IMR-90 (cell line): ENCODE measurements at regions not wholly inside any gene's neighbourhood (a gene's known extent, or its start where the extent isn't known, plus 50 kb on each side); places are given as distances from the start of the nearest gene placed in this dataset.

ENCODE experiments used
- ATAC-seq: fragments of 200-7000 bp; cut with Tn5 transposase; 2 replicates; pipeline ENCODE4 v1.9.1; 2020; ENCODE audit warnings: low read depth, mild to moderate bottlenecking, moderate library complexity
- BruUV-seq: library from RNA; stranded (reverse); fragments of 400-500 nt; replicated peaks from 2 replicates; lab custom pipeline; 2021; lab: Mats Ljungman, UMichigan
- CTCF ChIA-PET: fragments of 300-600 bp; formaldehyde crosslinking; extraction: SDS; loops from one replicate; lab custom pipeline; 2021; ENCODE audit warnings: antibody characterized with exemption; lab: Yijun Ruan, JAX
- POLR2A ChIA-PET: fragments of 300-600 bp; sonication (Branson Sonifier 250); formaldehyde crosslinking; loops from one replicate; lab custom pipeline; 2022; ENCODE audit warnings: antibody characterized with exemption; ENCODE audit not compliant: unreplicated experiment; lab: Charles Lee
- DNase-seq: peaks from one replicate; pipeline ENCODE4 v3.0.0; 2013
- H2AFZ ChIP-seq: replicated peaks from 2 replicates; pipeline ENCODE3; 2013; ENCODE audit warnings: low read length, mild to moderate bottlenecking; ENCODE audit not compliant: poor library complexity
- H2AK5ac ChIP-seq: 2 replicates; pipeline ENCODE4 v1.6.1; 2013; ENCODE audit warnings: low read depth, low read length, inconsistent platforms
- H2AK9ac ChIP-seq: replicated peaks from 2 replicates; pipeline ENCODE3; 2013; ENCODE audit warnings: mild to moderate bottlenecking, low read depth, low read length, moderate library complexity; ENCODE audit not compliant: poor library complexity
- H2BK120ac ChIP-seq: 2 replicates; pipeline ENCODE4 v1.6.1; 2013; ENCODE audit warnings: low read depth, low read length, inconsistent platforms
- H2BK15ac ChIP-seq: 3 replicates; pipeline ENCODE4 v1.6.1; 2013; ENCODE audit warnings: low read depth, low read length, inconsistent platforms
- H2BK20ac ChIP-seq: 2 replicates; pipeline ENCODE4 v1.6.1; 2013; ENCODE audit warnings: low read depth, mild to moderate bottlenecking, inconsistent platforms, low read length, moderate library complexity
- H2BK5ac ChIP-seq: 2 replicates; pipeline ENCODE4 v1.6.1; 2013; ENCODE audit warnings: mild to moderate bottlenecking, low read depth, low read length, inconsistent platforms; ENCODE audit not compliant: poor library complexity, severe bottlenecking
- H3K14ac ChIP-seq: replicated peaks from 2 replicates; pipeline ENCODE4 v1.6.1; 2013; ENCODE audit warnings: low read depth, low read length, inconsistent platforms
- H3K18ac ChIP-seq: 2 replicates; pipeline ENCODE4 v1.6.1; 2013; ENCODE audit warnings: low read depth, low read length, control low read depth
- H3K23ac ChIP-seq: 2 replicates; pipeline ENCODE4 v1.6.1; 2013; ENCODE audit warnings: low read depth, low read length, inconsistent platforms
- H3K27ac ChIP-seq: 2 replicates; pipeline ENCODE4 v1.5.1; 2013; ENCODE audit warnings: mild to moderate bottlenecking, control low read depth, low read length; ENCODE audit not compliant: insufficient read depth
- H3K27me3 ChIP-seq: 2 replicates; pipeline ENCODE4 v1.6.1; 2013; ENCODE audit warnings: low read length; ENCODE audit not compliant: control insufficient read depth, insufficient read depth
- H3K36me3 ChIP-seq: 2 replicates; pipeline ENCODE4 v1.6.1; 2013; ENCODE audit warnings: low read length, mixed read lengths; ENCODE audit not compliant: control insufficient read depth, insufficient read depth
- H3K4ac ChIP-seq: 2 replicates; pipeline ENCODE4 v1.6.1; 2013; ENCODE audit warnings: low read depth, low read length, inconsistent platforms
- H3K4me1 ChIP-seq: 2 replicates; pipeline ENCODE4 v1.6.1; 2013; ENCODE audit warnings: low read length, mixed read lengths; ENCODE audit not compliant: control insufficient read depth, insufficient read depth
- H3K4me2 ChIP-seq: 2 replicates; pipeline ENCODE4 v1.6.1; 2013; ENCODE audit warnings: low read depth, mild to moderate bottlenecking, control low read depth, low read length, moderate library complexity
- H3K4me3 ChIP-seq: 2 replicates; pipeline ENCODE4 v1.5.1; 2013; ENCODE audit warnings: low read depth, mild to moderate bottlenecking, control low read depth, low read length, moderate library complexity; ENCODE audit not compliant: insufficient read depth
- H3K56ac ChIP-seq: 2 replicates; pipeline ENCODE4 v1.6.1; 2013; ENCODE audit warnings: low read length, inconsistent platforms; ENCODE audit not compliant: insufficient read depth; ENCODE audit errors: extremely low read depth
- H3K79me1 ChIP-seq, 2 experiments: 2 replicates each; pipeline ENCODE4 v1.6.1; 2013; ENCODE audit warnings: low read length in 2 of 2, inconsistent platforms in 1 of 2, low read depth in 1 of 2
- H3K9ac ChIP-seq: 2 replicates; pipeline ENCODE4 v1.6.1; 2013; ENCODE audit warnings: low read depth, low read length, control low read depth
- H3K9me1 ChIP-seq: 2 replicates; pipeline ENCODE4 v1.6.1; 2013; ENCODE audit warnings: low read length, inconsistent platforms; ENCODE audit not compliant: insufficient read depth
- H3K9me3 ChIP-seq: 2 replicates; pipeline ENCODE4 v1.6.1; 2013; ENCODE audit warnings: low read length; ENCODE audit not compliant: control insufficient read depth, insufficient read depth
- H4K20me1 ChIP-seq: 2 replicates; pipeline ENCODE4 v1.6.1; 2013; ENCODE audit warnings: low read length, inconsistent platforms; ENCODE audit not compliant: insufficient read depth
- H4K5ac ChIP-seq: 2 replicates; pipeline ENCODE4 v1.6.1; 2013; ENCODE audit warnings: mild to moderate bottlenecking, low read depth, low read length, control low read depth
- H4K8ac ChIP-seq, 2 experiments: 2 replicates each; pipeline ENCODE4 v1.6.1; 2013; ENCODE audit warnings: low read depth in 2 of 2, low read length in 2 of 2, control low read depth in 1 of 2, inconsistent platforms in 1 of 2
- H4K91ac ChIP-seq: 2 replicates; pipeline ENCODE4 v1.6.1; 2013; ENCODE audit warnings: low read depth, low read length, inconsistent platforms; ENCODE audit not compliant: insufficient read depth
- BHLHE40 ChIP-seq: fragments of 150-350 bp; IDR thresholded peaks from 2 replicates; pipeline ENCODE4 v1.6.1; 2016; ENCODE audit warnings: mild to moderate bottlenecking, low read depth, low read length
- CEBPB ChIP-seq: IDR thresholded peaks from 2 replicates; pipeline ENCODE4 v1.6.1; 2012; ENCODE audit warnings: low read depth, low read length, improper control_type of control experiment
- CHD1 ChIP-seq: IDR thresholded peaks from 2 replicates; pipeline ENCODE4 v1.6.1; 2012; ENCODE audit warnings: low read depth, low read length, improper control_type of control experiment
- CTCF ChIP-seq: conservative IDR thresholded peaks from 2 replicates; pipeline ENCODE4 v1.5.1; 2012; ENCODE audit warnings: mild to moderate bottlenecking, low read depth, low read length, improper control_type of control experiment
- FOS ChIP-seq: fragments of 150-350 bp; IDR thresholded peaks from 2 replicates; pipeline ENCODE4 v1.6.1; 2016; ENCODE audit warnings: low read depth, low read length
- MAFK ChIP-seq: IDR thresholded peaks from 2 replicates; pipeline ENCODE4 v1.6.1; 2012; ENCODE audit warnings: low read depth, low read length, improper control_type of control experiment
- MAZ ChIP-seq: IDR thresholded peaks from 2 replicates; pipeline ENCODE4 v1.6.1; 2012; ENCODE audit warnings: low read depth, mild to moderate bottlenecking, low read length, improper control_type of control experiment, moderate library complexity, borderline replicate concordance
- MXI1 ChIP-seq: IDR thresholded peaks from 2 replicates; pipeline ENCODE4 v1.6.1; 2012; ENCODE audit warnings: low read depth, mild to moderate bottlenecking, low read length, moderate library complexity, borderline replicate concordance
- NFE2L2 ChIP-seq: fragments of 150-350 bp; IDR thresholded peaks from 2 replicates; pipeline ENCODE4 v1.6.1; 2016; ENCODE audit warnings: low read depth, mild to moderate bottlenecking, low read length
- POLR2A ChIP-seq: IDR thresholded peaks from 2 replicates; pipeline ENCODE4 v1.6.1; 2012; ENCODE audit warnings: mild to moderate bottlenecking, low read depth, low read length
- RAD21 ChIP-seq: IDR thresholded peaks from 2 replicates; pipeline ENCODE4 v1.6.1; 2012; ENCODE audit warnings: low read length, improper control_type of control experiment
- RCOR1 ChIP-seq: IDR thresholded peaks from 2 replicates; pipeline ENCODE4 v1.6.1; 2012; ENCODE audit warnings: mild to moderate bottlenecking, low read length, improper control_type of control experiment; ENCODE audit not compliant: insufficient replicate concordance
- RFX5 ChIP-seq: IDR thresholded peaks from 2 replicates; pipeline ENCODE4 v1.8.0; 2012; ENCODE audit warnings: low read depth, mild to moderate bottlenecking, low read length, moderate library complexity
- SMC3 ChIP-seq: fragments of 150-350 bp; IDR thresholded peaks from 2 replicates; pipeline ENCODE4 v1.6.1; 2016; ENCODE audit warnings: low read depth, mild to moderate bottlenecking, antibody characterized with exemption, low read length, moderate library complexity
- WGBS, 2 experiments: methylation state at CpG; one replicate each; pipeline versions ENCODE4 v1.1.5 to v1.1.7; 2013; ENCODE audit warnings: missing lambda C conversion rate in 2 of 2; ENCODE audit not compliant: insufficient read length in 1 of 2; ENCODE audit errors: extremely low coverage in 2 of 2; 5-methylcytosine and 5-hydroxymethylcytosine counted together
- dilution Hi-C: fragments of 300-500 bp; cut with HindIII; formaldehyde crosslinking; loops from one replicate; pipeline ENCODE4 v1.14.3; 2018; ENCODE audit warnings: low sequenced_read_pairs; ENCODE audit not compliant: unreplicated experiment
- in situ Hi-C: fragments of 300-500 bp; cut with MboI; formaldehyde crosslinking; loops from 3 replicates; pipeline ENCODE4 v1.14.3; 2019; ENCODE audit warnings: low sequenced_read_pairs, inconsistent platforms, mixed read lengths
- intact Hi-C: fragments of 100-400 bp; cut with micrococcal nuclease; formaldehyde crosslinking; loops from 2 replicates; pipeline ENCODE4 v1.10.0; 2022
- TF ChIP-seq, protein P1 (sequence below): fragments of 150-350 bp; IDR thresholded peaks from 2 replicates; pipeline ENCODE4 v1.6.1; 2016; ENCODE audit warnings: low read depth, mild to moderate bottlenecking, low read length, moderate library complexity, borderline replicate concordance

GRCh38 chr11:42169191-42169590 is 709.7 kb upstream of the LRRC4C start:
- Histone ChIP-seq H2BK20ac (no peak overlapping the region), H3K9ac (no peak overlapping the region), H3K27ac (no peak overlapping the region), H3K18ac (no peak overlapping the region), H4K8ac (no peak overlapping the region), H2BK120ac (no peak overlapping the region), H3K56ac (no peak overlapping the region), H3K9me1 (no peaks in the 10 kb centered on the region), H3K9me3 (no peaks in the 10 kb centered on the region), H4K5ac (no peak overlapping the region), H2AFZ (no peak overlapping the region), H3K79me1 (no peaks in the 10 kb centered on the region), H2AK9ac (no peak overlapping the region), H4K20me1 (no peaks in the 10 kb centered on the region), H3K23ac (no peak overlapping the region), H2BK5ac (no peak overlapping the region), H3K36me3 (no peaks in the 10 kb centered on the region), H2AK5ac (no peak overlapping the region), H2BK15ac (no peak overlapping the region), H3K27me3 (no peaks in the 10 kb centered on the region), H3K14ac (no peak overlapping the region), H3K4me1 (no peaks in the 10 kb centered on the region), H3K4me3 (no peak overlapping the region), H4K91ac (no peak overlapping the region), H3K4ac (no peak overlapping the region), H3K4me2 (no peak overlapping the region)
- CTCF ChIA-PET = no interaction called here
- POLR2A ChIA-PET = no interaction called here
- dilution Hi-C loops = no loop called here
- ATAC-seq = no peak
- no peak for DNase-seq
- in situ Hi-C loops = no loop called here
- intact Hi-C loops = no loop called here
- no CpG with 5 or more reads among the region's 2 CpGs for WGBS, 2 experiments
- BruUV-seq = no TSS peak
- no peak for TF ChIP-seq NFE2L2
- TF ChIP-seq MAFK = no peak
- no peak for TF ChIP-seq MAZ
- no peak for TF ChIP-seq RFX5
- no peak for TF ChIP-seq CHD1
- no peak for TF ChIP-seq CTCF
- no peak for TF ChIP-seq MXI1
- no peak for TF ChIP-seq RAD21
- no peak for TF ChIP-seq FOS
- TF ChIP-seq POLR2A = no peak
- no peak for TF ChIP-seq BHLHE40
- TF ChIP-seq, protein P1, sequence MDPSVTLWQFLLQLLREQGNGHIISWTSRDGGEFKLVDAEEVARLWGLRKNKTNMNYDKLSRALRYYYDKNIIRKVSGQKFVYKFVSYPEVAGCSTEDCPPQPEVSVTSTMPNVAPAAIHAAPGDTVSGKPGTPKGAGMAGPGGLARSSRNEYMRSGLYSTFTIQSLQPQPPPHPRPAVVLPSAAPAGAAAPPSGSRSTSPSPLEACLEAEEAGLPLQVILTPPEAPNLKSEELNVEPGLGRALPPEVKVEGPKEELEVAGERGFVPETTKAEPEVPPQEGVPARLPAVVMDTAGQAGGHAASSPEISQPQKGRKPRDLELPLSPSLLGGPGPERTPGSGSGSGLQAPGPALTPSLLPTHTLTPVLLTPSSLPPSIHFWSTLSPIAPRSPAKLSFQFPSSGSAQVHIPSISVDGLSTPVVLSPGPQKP = no peak
- TF ChIP-seq CEBPB = no peak
- TF ChIP-seq RCOR1 = no peak
- TF ChIP-seq SMC3 = no peak
